IMR-90 (cell line): ENCODE measurements at regions not wholly inside any gene's neighbourhood (a gene's known extent, or its start where the extent isn't known, plus 50 kb on each side); places are given as distances from the start of the nearest gene placed in this dataset.

Source experiments
- ATAC-seq: fragments of 200-7000 bp; cut with Tn5 transposase; 2 replicates; pipeline ENCODE4 v1.9.1; 2020; ENCODE audit warnings: low read depth, mild to moderate bottlenecking, moderate library complexity
- BruUV-seq: library from RNA; stranded (reverse); fragments of 400-500 nt; replicated peaks from 2 replicates; lab custom pipeline; 2021; lab: Mats Ljungman, UMichigan
- CTCF ChIA-PET: fragments of 300-600 bp; formaldehyde crosslinking; extraction: SDS; loops from one replicate; lab custom pipeline; 2021; ENCODE audit warnings: antibody characterized with exemption; lab: Yijun Ruan, JAX
- POLR2A ChIA-PET: fragments of 300-600 bp; sonication (Branson Sonifier 250); formaldehyde crosslinking; loops from one replicate; lab custom pipeline; 2022; ENCODE audit warnings: antibody characterized with exemption; ENCODE audit not compliant: unreplicated experiment; lab: Charles Lee
- DNase-seq: peaks from one replicate; pipeline ENCODE4 v3.0.0; 2013
- H2AFZ ChIP-seq: replicated peaks from 2 replicates; pipeline ENCODE3; 2013; ENCODE audit warnings: low read length, mild to moderate bottlenecking; ENCODE audit not compliant: poor library complexity
- H2AK5ac ChIP-seq: 2 replicates; pipeline ENCODE4 v1.6.1; 2013; ENCODE audit warnings: low read depth, low read length, inconsistent platforms
- H2AK9ac ChIP-seq: replicated peaks from 2 replicates; pipeline ENCODE3; 2013; ENCODE audit warnings: mild to moderate bottlenecking, low read depth, low read length, moderate library complexity; ENCODE audit not compliant: poor library complexity
- H2BK120ac ChIP-seq: 2 replicates; pipeline ENCODE4 v1.6.1; 2013; ENCODE audit warnings: low read depth, low read length, inconsistent platforms
- H2BK15ac ChIP-seq: 3 replicates; pipeline ENCODE4 v1.6.1; 2013; ENCODE audit warnings: low read depth, low read length, inconsistent platforms
- H2BK20ac ChIP-seq: 2 replicates; pipeline ENCODE4 v1.6.1; 2013; ENCODE audit warnings: low read depth, mild to moderate bottlenecking, inconsistent platforms, low read length, moderate library complexity
- H2BK5ac ChIP-seq: 2 replicates; pipeline ENCODE4 v1.6.1; 2013; ENCODE audit warnings: mild to moderate bottlenecking, low read depth, low read length, inconsistent platforms; ENCODE audit not compliant: poor library complexity, severe bottlenecking
- H3K14ac ChIP-seq: replicated peaks from 2 replicates; pipeline ENCODE4 v1.6.1; 2013; ENCODE audit warnings: low read depth, low read length, inconsistent platforms
- H3K18ac ChIP-seq: 2 replicates; pipeline ENCODE4 v1.6.1; 2013; ENCODE audit warnings: low read depth, low read length, control low read depth
- H3K23ac ChIP-seq: 2 replicates; pipeline ENCODE4 v1.6.1; 2013; ENCODE audit warnings: low read depth, low read length, inconsistent platforms
- H3K27ac ChIP-seq: 2 replicates; pipeline ENCODE4 v1.5.1; 2013; ENCODE audit warnings: mild to moderate bottlenecking, control low read depth, low read length; ENCODE audit not compliant: insufficient read depth
- H3K27me3 ChIP-seq: 2 replicates; pipeline ENCODE4 v1.6.1; 2013; ENCODE audit warnings: low read length; ENCODE audit not compliant: control insufficient read depth, insufficient read depth
- H3K36me3 ChIP-seq: 2 replicates; pipeline ENCODE4 v1.6.1; 2013; ENCODE audit warnings: low read length, mixed read lengths; ENCODE audit not compliant: control insufficient read depth, insufficient read depth
- H3K4ac ChIP-seq: 2 replicates; pipeline ENCODE4 v1.6.1; 2013; ENCODE audit warnings: low read depth, low read length, inconsistent platforms
- H3K4me1 ChIP-seq: 2 replicates; pipeline ENCODE4 v1.6.1; 2013; ENCODE audit warnings: low read length, mixed read lengths; ENCODE audit not compliant: control insufficient read depth, insufficient read depth
- H3K4me2 ChIP-seq: 2 replicates; pipeline ENCODE4 v1.6.1; 2013; ENCODE audit warnings: low read depth, mild to moderate bottlenecking, control low read depth, low read length, moderate library complexity
- H3K4me3 ChIP-seq: 2 replicates; pipeline ENCODE4 v1.5.1; 2013; ENCODE audit warnings: low read depth, mild to moderate bottlenecking, control low read depth, low read length, moderate library complexity; ENCODE audit not compliant: insufficient read depth
- H3K56ac ChIP-seq: 2 replicates; pipeline ENCODE4 v1.6.1; 2013; ENCODE audit warnings: low read length, inconsistent platforms; ENCODE audit not compliant: insufficient read depth; ENCODE audit errors: extremely low read depth
- H3K79me1 ChIP-seq, 2 experiments: 2 replicates each; pipeline ENCODE4 v1.6.1; 2013; ENCODE audit warnings: low read length in 2 of 2, inconsistent platforms in 1 of 2, low read depth in 1 of 2
- H3K9ac ChIP-seq: 2 replicates; pipeline ENCODE4 v1.6.1; 2013; ENCODE audit warnings: low read depth, low read length, control low read depth
- H3K9me1 ChIP-seq: 2 replicates; pipeline ENCODE4 v1.6.1; 2013; ENCODE audit warnings: low read length, inconsistent platforms; ENCODE audit not compliant: insufficient read depth
- H3K9me3 ChIP-seq: 2 replicates; pipeline ENCODE4 v1.6.1; 2013; ENCODE audit warnings: low read length; ENCODE audit not compliant: control insufficient read depth, insufficient read depth
- H4K20me1 ChIP-seq: 2 replicates; pipeline ENCODE4 v1.6.1; 2013; ENCODE audit warnings: low read length, inconsistent platforms; ENCODE audit not compliant: insufficient read depth
- H4K5ac ChIP-seq: 2 replicates; pipeline ENCODE4 v1.6.1; 2013; ENCODE audit warnings: mild to moderate bottlenecking, low read depth, low read length, control low read depth
- H4K8ac ChIP-seq, 2 experiments: 2 replicates each; pipeline ENCODE4 v1.6.1; 2013; ENCODE audit warnings: low read depth in 2 of 2, low read length in 2 of 2, control low read depth in 1 of 2, inconsistent platforms in 1 of 2
- H4K91ac ChIP-seq: 2 replicates; pipeline ENCODE4 v1.6.1; 2013; ENCODE audit warnings: low read depth, low read length, inconsistent platforms; ENCODE audit not compliant: insufficient read depth
- ELK1 ChIP-seq: fragments of 150-350 bp; IDR thresholded peaks from 2 replicates; pipeline ENCODE4 v1.6.1; 2016; ENCODE audit warnings: low read depth, mild to moderate bottlenecking, low read length, moderate library complexity, borderline replicate concordance
- FOS ChIP-seq: fragments of 150-350 bp; IDR thresholded peaks from 2 replicates; pipeline ENCODE4 v1.6.1; 2016; ENCODE audit warnings: low read depth, low read length
- NFE2L2 ChIP-seq: fragments of 150-350 bp; IDR thresholded peaks from 2 replicates; pipeline ENCODE4 v1.6.1; 2016; ENCODE audit warnings: low read depth, mild to moderate bottlenecking, low read length
- POLR2A ChIP-seq: IDR thresholded peaks from 2 replicates; pipeline ENCODE4 v1.6.1; 2012; ENCODE audit warnings: mild to moderate bottlenecking, low read depth, low read length
- RAD21 ChIP-seq: IDR thresholded peaks from 2 replicates; pipeline ENCODE4 v1.6.1; 2012; ENCODE audit warnings: low read length, improper control_type of control experiment
- WGBS, 2 experiments: methylation state at CpG; one replicate each; pipeline versions ENCODE4 v1.1.5 to v1.1.7; 2013; ENCODE audit warnings: missing lambda C conversion rate in 2 of 2; ENCODE audit not compliant: insufficient read length in 1 of 2; ENCODE audit errors: extremely low coverage in 2 of 2; 5-methylcytosine and 5-hydroxymethylcytosine counted together
- dilution Hi-C: fragments of 300-500 bp; cut with HindIII; formaldehyde crosslinking; loops from one replicate; pipeline ENCODE4 v1.14.3; 2018; ENCODE audit warnings: low sequenced_read_pairs; ENCODE audit not compliant: unreplicated experiment
- in situ Hi-C: fragments of 300-500 bp; cut with MboI; formaldehyde crosslinking; loops from 3 replicates; pipeline ENCODE4 v1.14.3; 2019; ENCODE audit warnings: low sequenced_read_pairs, inconsistent platforms, mixed read lengths
- intact Hi-C: fragments of 100-400 bp; cut with micrococcal nuclease; formaldehyde crosslinking; loops from 2 replicates; pipeline ENCODE4 v1.10.0; 2022

GRCh38 chr2:191580581-191580980, 97.4 kb upstream of the NABP1 start:
- H3K18ac ChIP-seq = no peak overlapping the region
- ATAC-seq (no peak), DNase-seq (no peak)
- H3K4me3 ChIP-seq = no peak overlapping the region
- H2AK9ac ChIP-seq = no peak overlapping the region
- H3K79me1 ChIP-seq = no peaks in the 10 kb centered on the region
- H2AFZ ChIP-seq = no peak overlapping the region
- dilution Hi-C loops = no loop called here
- no peaks in the 10 kb centered on the region for H3K36me3 ChIP-seq
- H3K4ac ChIP-seq = peak overlapping the region; percentile 11; the same call in 1 of the 2 replicates
- H2AK5ac ChIP-seq = no peak overlapping the region
- no peak overlapping the region for H3K9ac ChIP-seq
- H3K9me1 ChIP-seq = peaks cover 3% of the 10 kb centered on the region; the same call in 1 of the 2 replicates
- 0 out of 4 replicates have a peak overlapping the region, but pooled peaks of 1 of the 2 experiments have one; percentile 19 for H4K8ac ChIP-seq
- intact Hi-C loops = loop anchor here (5.0 kb wide), 1 partner anchor 42 kb away; no protein-coding TSS in a partner anchor
- peak overlapping the region; percentile 12; the same call in 1 of the 3 replicates for H2BK15ac ChIP-seq
- H2BK20ac ChIP-seq = peak overlapping the region; percentile 16
- no TSS peak for BruUV-seq
- H3K9me3 ChIP-seq = no peaks in the 10 kb centered on the region
- no peak overlapping the region for H3K23ac ChIP-seq
- no peaks in the 10 kb centered on the region for H4K20me1 ChIP-seq
- no CpG with 5 or more reads among the region's 4 CpGs for WGBS, 2 experiments
- TF ChIP-seq NFE2L2 (no peak), ELK1 (no peak), RAD21 (no peak), FOS (no peak), POLR2A (no peak)
- no peak overlapping the region for H3K56ac ChIP-seq
- peak overlapping the region; percentile 50; the same call in 1 of the 2 replicates for H2BK120ac ChIP-seq
- no peak overlapping the region for H3K4me2 ChIP-seq
- H3K27ac ChIP-seq = no peak overlapping the region
- peak overlapping the region; percentile 63 for H2BK5ac ChIP-seq
- no peak overlapping the region for H4K5ac ChIP-seq
- H3K14ac ChIP-seq = 0 out of 2 replicates have a peak overlapping the region, but pooled peaks have one; percentile 7
- H3K27me3 ChIP-seq = no peaks in the 10 kb centered on the region
- ChIA-PET POLR2A (no interaction called here), CTCF (no interaction called here)
- in situ Hi-C loops = no loop called here
- H4K91ac ChIP-seq = peak overlapping the region; percentile 2; the same call in 1 of the 2 replicates
- no peaks in the 10 kb centered on the region for H3K4me1 ChIP-seq
